Epithelial cell of prostate (primary cell): ENCODE measurements at regions not wholly inside any gene's neighbourhood (a gene's known extent, or its start where the extent isn't known, plus 50 kb on each side); places are given as distances from the start of the nearest gene placed in this dataset.
"Not testable (repeated sequence)": the region's sequence is repeated elsewhere in the genome, so short reads cannot be mapped to it uniquely, and the experiment has no call there.

ENCODE experiments used
- DNase-seq: peaks from one replicate; pipeline ENCODE4 v3.0.0-alpha.2; 2011; ENCODE audit warnings: low read depth, low spot score
- H3K27ac ChIP-seq: fragments of 450-650 bp; 2 replicates; pipeline ENCODE4 v1.5.1; 2017; ENCODE audit warnings: mild to moderate bottlenecking

GRCh38 chr6:92460133-92460532 is 959.2 kb downstream of the EPHA7 start:
- no peak for DNase-seq
- no peak overlapping the region for H3K27ac ChIP-seq

GRCh38 chr6:92459606-92460005 is 959.8 kb downstream of the EPHA7 start:
- DNase-seq = no peak
- no peak overlapping the region for H3K27ac ChIP-seq

GRCh38 chr6:92446052-92446451 is 973.3 kb downstream of the EPHA7 start:
- no peak overlapping the region for H3K27ac ChIP-seq
- no peak for DNase-seq

GRCh38 chr6:92433911-92434310 is 985.4 kb downstream of the EPHA7 start:
- no peak for DNase-seq
- H3K27ac ChIP-seq = no peak overlapping the region

GRCh38 chr6:92431502-92431901 is 987.9 kb downstream of the EPHA7 start:
- no peak for DNase-seq
- no peak overlapping the region for H3K27ac ChIP-seq

- H3K27ac ChIP-seq = no peak overlapping the region
- no peak for DNase-seq
Observed at GRCh38 chr6:92428448-92428847, 990.9 kb downstream of the EPHA7 start.

DNA sequence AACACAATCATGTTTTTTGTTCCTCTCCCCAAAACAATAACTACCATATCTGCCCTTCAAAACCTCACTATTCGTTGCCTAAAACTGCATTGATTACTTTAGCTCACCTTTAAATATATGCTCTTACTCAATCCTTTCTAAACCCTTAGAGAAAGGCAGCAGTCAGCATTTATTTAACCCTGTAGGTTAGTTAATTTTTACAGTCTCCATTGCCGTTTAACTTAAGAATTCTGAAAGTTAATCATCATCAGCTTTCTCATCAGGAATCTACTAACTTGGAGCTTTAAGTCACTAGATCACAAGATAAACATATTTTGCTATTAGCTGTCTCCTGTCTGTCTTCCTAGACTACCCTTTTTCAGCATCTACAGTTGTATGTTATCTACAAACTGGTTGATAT is 991.9 kb downstream of the EPHA7 start:
- DNase-seq = no peak

GRCh38 chr6:92415656-92416055 is 1003.7 kb downstream of the EPHA7 start:
- H3K27ac ChIP-seq = no peak overlapping the region
- DNase-seq = no peak

More for the DNA sequence above, 991.9 kb downstream of the EPHA7 start:
- no peak overlapping the region for H3K27ac ChIP-seq

GRCh38 chr6:92408350-92408749 is 1011.0 kb downstream of the EPHA7 start:
- DNase-seq = no peak
- no peak overlapping the region for H3K27ac ChIP-seq

- DNase-seq = no peak
Observed at GRCh38 chr6:92404281-92404680, 1015.1 kb downstream of the EPHA7 start.

DNA sequence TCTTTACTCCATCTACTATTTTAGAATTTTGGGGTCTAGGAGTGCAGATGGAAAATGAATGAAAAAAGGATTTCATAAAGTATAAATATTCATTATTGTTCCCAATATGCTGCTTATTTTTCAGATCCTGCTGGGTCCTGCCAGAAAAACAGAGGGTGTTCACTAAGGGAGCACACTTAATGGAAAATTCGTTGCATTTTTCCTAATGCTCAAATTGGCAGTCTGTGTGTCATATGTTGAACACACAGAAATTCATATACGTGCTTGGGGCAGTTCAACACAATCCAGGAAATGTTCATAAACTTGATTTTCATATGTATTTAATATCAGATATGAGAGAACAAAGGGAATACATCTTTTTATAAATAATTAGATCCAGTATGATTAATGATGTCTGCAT is 1019.4 kb downstream of the EPHA7 start:
- DNase-seq = no peak
- no peak overlapping the region for H3K27ac ChIP-seq

More at GRCh38 chr6:92404281-92404680, 1015.1 kb downstream of the EPHA7 start:
- H3K27ac ChIP-seq = no peak overlapping the region

- not testable (repeated sequence) for H3K27ac ChIP-seq, DNase-seq
Observed at GRCh38 chr6:92388706-92389105, 1030.7 kb downstream of the EPHA7 start.

GRCh38 chr6:92380803-92381601 is 1038.4 kb downstream of the EPHA7 start:
- DNase-seq = no peak
- no peak overlapping the region for H3K27ac ChIP-seq

DNA sequence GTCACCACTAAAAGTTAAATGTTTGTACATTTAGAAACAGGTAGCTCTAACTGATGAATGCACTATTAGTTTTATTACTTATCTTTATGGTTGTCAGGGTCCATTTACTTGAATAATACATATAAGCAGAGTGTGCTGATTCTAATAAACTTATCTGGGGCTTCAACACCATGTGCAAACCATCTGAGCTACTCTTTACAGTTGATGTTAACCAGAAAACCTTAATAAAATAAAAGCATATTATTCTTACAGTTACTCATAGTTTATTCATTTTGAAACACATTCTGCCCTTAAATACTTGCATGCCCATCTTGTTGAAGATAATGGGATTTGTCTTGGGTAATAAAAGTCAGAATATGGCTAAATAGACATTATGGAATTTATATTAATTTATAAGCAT is 1042.2 kb downstream of the EPHA7 start:
- H3K27ac ChIP-seq = no peak overlapping the region
- DNase-seq = no peak

DNA sequence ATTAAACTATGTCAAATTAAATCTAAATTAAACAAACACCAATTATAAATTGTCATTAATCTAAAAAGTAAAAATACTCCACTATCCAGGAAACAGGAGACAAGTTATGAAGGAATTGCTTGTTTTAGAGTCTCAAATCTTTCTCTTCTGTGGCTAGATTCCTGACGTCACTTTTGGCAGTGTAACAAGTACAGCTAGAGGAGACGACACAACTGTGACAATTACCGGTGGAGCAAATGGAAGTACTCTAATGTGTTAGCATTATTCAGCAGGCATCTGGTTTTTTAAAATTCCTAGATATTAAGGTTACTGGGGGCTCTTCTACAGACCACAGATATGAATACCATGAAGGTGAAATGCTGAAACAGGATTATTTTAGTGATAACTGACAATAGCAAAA is 1042.7 kb downstream of the EPHA7 start:
- no peak for DNase-seq
- no peak overlapping the region for H3K27ac ChIP-seq

DNA sequence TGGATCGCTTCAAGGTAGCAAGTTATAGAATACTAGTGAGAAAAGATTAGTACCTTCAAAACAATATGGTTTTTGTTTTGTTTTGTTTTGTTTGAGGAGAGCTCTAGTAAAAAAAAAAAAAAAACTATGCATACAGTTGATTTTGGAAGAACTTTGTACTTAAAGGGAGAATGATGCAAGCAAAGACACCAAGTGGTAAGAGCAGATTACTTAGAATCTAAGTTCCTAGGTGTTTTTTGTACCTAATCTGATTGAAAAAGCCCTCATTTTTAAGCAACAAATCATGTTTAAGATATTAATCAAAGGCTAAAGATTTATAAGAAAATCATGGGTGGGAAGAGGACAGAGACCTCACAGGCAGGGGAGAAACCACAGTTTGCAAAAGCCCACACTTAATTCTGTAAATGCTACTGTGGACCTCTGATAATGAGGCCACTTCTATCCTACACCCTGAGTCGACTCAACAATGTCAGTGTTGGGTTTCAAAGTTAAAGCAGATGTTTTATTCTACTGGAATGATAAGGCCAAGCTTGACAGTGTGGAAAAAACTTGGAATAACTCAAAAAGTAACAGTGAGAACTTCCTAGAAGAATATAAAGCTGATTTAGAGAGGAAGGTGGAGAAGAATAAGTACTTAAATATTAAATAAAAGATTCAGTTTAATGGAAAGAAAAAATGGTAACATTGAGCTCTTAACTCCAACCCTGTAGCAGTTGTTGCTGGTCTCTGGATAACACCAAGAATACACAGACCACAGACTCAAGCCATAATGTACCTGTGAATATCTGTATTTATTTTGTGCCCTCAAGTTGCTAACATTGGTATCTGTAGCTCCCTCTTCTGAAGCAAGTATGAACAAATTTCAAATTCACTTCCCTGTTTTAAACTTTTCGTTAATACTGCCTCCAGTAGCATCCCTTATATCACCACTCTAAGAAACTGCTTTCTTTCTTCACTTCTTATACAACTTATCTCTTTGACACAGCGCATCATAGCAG is 1047.8 kb downstream of the EPHA7 start:
- no peak for DNase-seq
- H3K27ac ChIP-seq = no peak overlapping the region

- no peak for DNase-seq
- H3K27ac ChIP-seq = no peak overlapping the region
Observed at GRCh38 chr6:92369309-92369708, 1050.0 kb downstream of the EPHA7 start.

DNA sequence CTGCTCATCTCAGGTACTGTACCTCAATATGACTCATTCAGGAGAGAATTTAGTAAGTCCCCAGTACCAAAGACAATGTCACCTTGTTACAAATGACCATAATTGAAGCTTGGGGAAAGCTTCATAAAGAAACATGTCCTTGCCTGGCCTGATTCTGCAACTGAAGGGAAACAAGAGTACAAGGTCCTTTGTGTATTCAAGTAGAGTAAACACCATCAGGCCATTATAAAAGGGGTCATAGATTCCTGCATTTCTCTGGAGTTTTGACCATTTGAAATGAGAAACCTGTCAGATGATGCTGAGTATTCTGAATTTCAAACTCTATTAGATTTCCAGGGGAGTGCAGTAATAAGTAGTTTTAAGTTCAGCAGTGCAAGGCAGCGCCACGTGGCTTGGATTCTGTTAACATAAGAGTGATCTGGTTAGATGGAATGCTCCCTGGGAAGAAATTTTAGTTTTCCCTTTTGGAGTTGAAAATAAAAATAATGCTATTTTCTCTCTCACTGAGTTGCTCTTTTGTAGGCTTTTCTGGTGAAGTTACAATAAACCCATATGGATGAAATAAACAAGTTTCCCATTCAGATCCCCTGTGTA is 1054.3 kb downstream of the EPHA7 start:
- no peak overlapping the region for H3K27ac ChIP-seq
- no peak for DNase-seq

DNA sequence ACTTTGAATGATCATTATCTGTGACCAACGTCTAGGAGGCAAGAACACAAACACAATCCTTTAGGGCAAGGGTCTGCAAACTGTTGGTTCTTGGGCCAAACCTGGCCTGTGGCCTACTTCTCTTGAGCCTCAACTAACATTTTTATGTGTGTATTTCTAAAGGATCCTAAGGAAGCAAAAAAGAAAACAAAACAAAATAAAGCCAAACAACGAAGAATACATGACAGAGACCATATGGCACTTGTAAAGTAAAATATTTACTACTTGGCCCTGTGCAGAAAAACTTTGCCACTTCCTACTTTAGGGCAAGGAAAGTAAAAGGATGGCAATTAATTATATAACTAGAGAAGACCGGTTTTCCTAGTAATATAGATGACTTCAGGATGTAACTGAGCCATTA is 1056.2 kb downstream of the EPHA7 start:
- H3K27ac ChIP-seq = no peak overlapping the region
- no peak for DNase-seq

- DNase-seq = no peak
- H3K27ac ChIP-seq = no peak overlapping the region
Observed at GRCh38 chr6:92362404-92362803, 1057.0 kb downstream of the EPHA7 start.

DNA sequence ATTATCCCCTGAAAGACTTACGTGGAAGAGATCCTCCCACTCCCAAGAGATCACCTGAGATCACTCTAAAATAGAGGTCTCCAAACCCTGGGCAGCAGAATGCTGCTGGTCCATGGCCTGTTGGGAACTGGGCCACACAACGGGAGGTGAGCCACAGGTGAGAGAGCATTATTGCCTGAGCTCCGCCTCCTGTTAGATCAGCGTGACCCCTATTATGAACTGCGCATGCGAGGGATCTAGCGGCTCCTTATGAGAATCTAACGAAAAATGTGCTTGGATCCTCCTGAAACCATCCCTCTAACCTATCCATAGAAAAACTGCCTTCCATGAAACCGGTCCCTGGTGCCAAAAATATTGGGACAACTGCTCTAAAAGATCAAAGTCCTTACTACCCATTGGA is 1057.4 kb downstream of the EPHA7 start:
- H3K27ac ChIP-seq = no peak overlapping the region
- DNase-seq = no peak
